ENCODE measurements at regions not wholly inside any gene's neighbourhood (a gene's known extent, or its start where the extent isn't known, plus 50 kb on each side); places are given as distances from the start of the nearest gene placed in this dataset.

DNA sequence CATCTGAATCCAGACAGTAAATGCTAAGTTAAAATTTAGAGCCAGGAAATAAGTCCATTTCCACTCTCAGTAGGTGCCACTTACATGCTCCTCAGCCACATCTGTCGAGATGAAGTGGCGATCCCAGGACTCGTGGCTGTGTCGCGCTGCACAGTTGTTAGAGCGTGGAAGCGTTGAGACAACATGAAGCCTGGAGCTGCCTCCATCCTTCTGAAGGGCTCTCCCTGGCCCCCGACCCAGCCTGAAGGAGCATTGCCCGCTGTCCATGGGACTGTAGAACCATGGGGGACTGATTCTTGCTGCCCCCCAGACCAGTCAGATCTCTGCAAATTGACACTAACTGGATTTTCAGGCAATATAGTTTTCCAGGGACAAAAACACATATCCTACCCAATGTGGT lies 58.9 kb downstream of the IRX1 start:
- Histone ChIP-seq H3K9ac (no peak overlapping the region), H3K4me2 (no peak overlapping the region), H3K4me1 (ENCODE audit: low read depth, poor library complexity, severe bottlenecking) (no peaks in the 10 kb centered on the region), H3K4me3 (IDR thresholded peaks at IDR 0.05; ENCODE audit: insufficient read depth, low read depth, low read length) (no peak overlapping the region), H3K27me3 (ENCODE audit: insufficient read depth, low read depth) (no peaks in the 10 kb centered on the region), H3K79me2 (ENCODE audit: insufficient read depth, low read depth) (no peaks in the 10 kb centered on the region), H3K27ac (no peak overlapping the region), H3K36me3 (ENCODE audit: insufficient read depth) (no peaks in the 10 kb centered on the region), H2AFZ (ENCODE audit: low read depth) (no peak overlapping the region), H4K20me1 (ENCODE audit: insufficient read depth) (no peaks in the 10 kb centered on the region)
- TF ChIP-seq CTCF (conservative IDR thresholded peaks at IDR 0.05; ENCODE audit: low read depth, low read length), result no peak

- H3K9ac ChIP-seq, result no peak overlapping the region
- no peaks in the 10 kb centered on the region for H3K27me3 ChIP-seq (ENCODE audit: insufficient read depth, low read depth)
- peaks cover 12% of the 10 kb centered on the region for H3K4me1 ChIP-seq (ENCODE audit: low read depth, poor library complexity, severe bottlenecking)
- H4K20me1 ChIP-seq (ENCODE audit: insufficient read depth), result no peaks in the 10 kb centered on the region
- H3K4me3 ChIP-seq (IDR thresholded peaks at IDR 0.05; ENCODE audit: insufficient read depth, low read depth, low read length), result no peak overlapping the region
- no peak overlapping the region for H3K27ac ChIP-seq
- H3K79me2 ChIP-seq (ENCODE audit: insufficient read depth, low read depth), result no peaks in the 10 kb centered on the region
- no peak overlapping the region for H3K4me2 ChIP-seq
- no peak for TF ChIP-seq CTCF (conservative IDR thresholded peaks at IDR 0.05; ENCODE audit: low read depth, low read length)
- H2AFZ ChIP-seq (ENCODE audit: low read depth), result no peak overlapping the region
- H3K36me3 ChIP-seq (ENCODE audit: insufficient read depth), result no peaks in the 10 kb centered on the region
Observed at GRCh38 chr5:3656803-3657202, 61.2 kb downstream of the IRX1 start.

GRCh38 chr5:3657364-3658022 lies 61.9 kb downstream of the IRX1 start:
- H2AFZ ChIP-seq (ENCODE audit: low read depth), result no peak overlapping the region

DNA sequence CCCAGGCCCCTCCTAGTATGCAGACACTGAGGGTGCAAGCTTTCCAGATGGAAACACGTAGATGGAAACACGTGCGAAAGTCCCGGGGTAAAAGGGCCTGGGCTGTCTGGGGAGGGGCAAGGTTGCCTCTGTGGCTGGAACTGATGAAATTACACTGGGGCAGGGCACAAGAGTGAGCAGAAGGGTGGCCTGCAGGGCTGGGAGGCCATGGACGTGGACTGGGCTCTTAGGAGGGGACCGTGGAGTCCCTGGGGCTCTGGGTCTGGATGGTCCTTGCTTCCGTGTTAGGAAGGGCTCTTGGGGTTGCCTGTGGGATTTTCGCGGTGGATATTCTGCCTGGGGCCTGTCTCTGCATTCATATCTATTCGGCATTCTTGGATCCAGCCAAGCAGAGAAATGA lies 63.3 kb downstream of the IRX1 start:
- no peaks in the 10 kb centered on the region for H3K79me2 ChIP-seq (ENCODE audit: insufficient read depth, low read depth)
- TF ChIP-seq CTCF (conservative IDR thresholded peaks at IDR 0.05; ENCODE audit: low read depth, low read length), result no peak
- H2AFZ ChIP-seq (ENCODE audit: low read depth), result no peak overlapping the region
- H3K4me1 ChIP-seq (ENCODE audit: low read depth, poor library complexity, severe bottlenecking), result peaks cover 21% of the 10 kb centered on the region
- H3K4me2 ChIP-seq, result no peak overlapping the region
- H3K36me3 ChIP-seq (ENCODE audit: insufficient read depth), result no peaks in the 10 kb centered on the region
- H4K20me1 ChIP-seq (ENCODE audit: insufficient read depth), result no peaks in the 10 kb centered on the region
- H3K27ac ChIP-seq, result no peak overlapping the region
- H3K9ac ChIP-seq, result no peak overlapping the region
- no peak overlapping the region for H3K4me3 ChIP-seq (IDR thresholded peaks at IDR 0.05; ENCODE audit: insufficient read depth, low read depth, low read length)
- H3K27me3 ChIP-seq (ENCODE audit: insufficient read depth, low read depth), result no peaks in the 10 kb centered on the region

More at GRCh38 chr5:3657364-3658022, 61.9 kb downstream of the IRX1 start:
- TF ChIP-seq CTCF (conservative IDR thresholded peaks at IDR 0.05; ENCODE audit: low read depth, low read length), result no peak
- Histone ChIP-seq H3K36me3 (ENCODE audit: insufficient read depth) (no peaks in the 10 kb centered on the region), H3K4me1 (ENCODE audit: low read depth, poor library complexity, severe bottlenecking) (peaks cover 18% of the 10 kb centered on the region), H3K4me2 (no peak overlapping the region), H3K27me3 (ENCODE audit: insufficient read depth, low read depth) (no peaks in the 10 kb centered on the region), H3K4me3 (IDR thresholded peaks at IDR 0.05; ENCODE audit: insufficient read depth, low read depth, low read length) (no peak overlapping the region), H4K20me1 (ENCODE audit: insufficient read depth) (no peaks in the 10 kb centered on the region), H3K9ac (no peak overlapping the region), H3K27ac (no peak overlapping the region), H3K79me2 (ENCODE audit: insufficient read depth, low read depth) (no peaks in the 10 kb centered on the region)
